ENCODE measurements at regions not wholly inside any gene's neighbourhood (a gene's known extent, or its start where the extent isn't known, plus 50 kb on each side); places are given as distances from the start of the nearest gene placed in this dataset.

DNA sequence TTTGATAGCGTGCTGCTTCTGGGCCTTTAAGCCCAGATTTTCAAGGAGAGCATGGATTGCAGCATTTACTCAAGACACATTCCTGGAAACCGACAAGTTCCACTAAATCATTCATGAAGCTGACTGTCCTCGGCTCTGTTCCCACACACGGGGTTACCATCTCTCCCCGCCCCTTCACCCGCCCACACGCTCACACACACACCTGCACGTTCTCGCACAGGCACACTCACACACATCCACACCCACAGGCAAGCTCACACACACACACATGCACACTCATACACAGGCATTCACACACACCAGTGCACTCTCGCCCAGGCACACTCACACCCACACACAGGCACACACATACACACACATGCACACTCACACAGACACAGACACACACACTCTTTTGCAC lies 150.0 kb upstream of the AGAP1 start:
- 96% methylated on average over 10 of the region's 10 CpGs; no CpG with 5 or more reads in 1 of the 2 experiments for WGBS, 2 experiments (ENCODE audit: extremely low coverage in 1 of 2, insufficient coverage in 1 of 2, insufficient read length in 1 of 2, insufficient replicate concordance in 2 of 2, low coverage in 1 of 2, low lambda C conversion rate in 2 of 2, missing lambda C conversion rate in 1 of 2)
- H3K27ac ChIP-seq (ENCODE audit: low read depth, low read length), result no peak overlapping the region
- peak overlapping the region; percentile 71; the same call in 1 of the 2 replicates for H2BK5ac ChIP-seq (ENCODE audit: low read depth, low read length)
- no peak overlapping the region for H3K4me3 ChIP-seq (ENCODE audit: extremely low read depth in 1 of 4, insufficient read depth in 2 of 4, low read depth in 3 of 4, low read length in 4 of 4)
- 0 out of 2 replicates have a peak overlapping the region, but pooled peaks have one; percentile 77 for H2BK20ac ChIP-seq (ENCODE audit: low read length)
- no peak overlapping the region for H2BK15ac ChIP-seq (ENCODE audit: low read length)
- no peak overlapping the region for H3K14ac ChIP-seq (ENCODE audit: insufficient read length)
- no peak overlapping the region for H3K23ac ChIP-seq (ENCODE audit: insufficient read length)
- H4K20me1 ChIP-seq (replicated peaks in 1 of 2; ENCODE audit: control insufficient read depth in 1 of 2, insufficient read depth in 2 of 2, low read length in 2 of 2), result peaks cover 0 to 18% of the 10 kb centered on the region in 2 experiments
- H4K5ac ChIP-seq (ENCODE audit: insufficient read length, low read depth, low read length), result no peak overlapping the region
- peak overlapping the region; percentile 17 for H4K91ac ChIP-seq (replicated peaks; ENCODE audit: insufficient read length, low read length)
- no peak overlapping the region for H3K56ac ChIP-seq (replicated peaks; ENCODE audit: insufficient read length, low read depth, low read length)
- H3K4me1 ChIP-seq (replicated peaks in 1 of 4; ENCODE audit: control insufficient read depth in 3 of 4, insufficient read depth in 4 of 4, low read length in 3 of 4), result no peaks in the 10 kb centered on the region; a peak in 1 of 7 replicates
- H2AK5ac ChIP-seq (ENCODE audit: low read depth, low read length), result peak overlapping the region; percentile 98
- POLR2A ChIA-PET (ENCODE audit: partially characterized antibody), result no interaction called here
- H3K4ac ChIP-seq (replicated peaks; ENCODE audit: insufficient read length, low read depth, low read length), result peak overlapping the region; percentile 22
- H2AFZ ChIP-seq (ENCODE audit: low read length), result no peak overlapping the region
- H3K9ac ChIP-seq (replicated peaks in 1 of 4; ENCODE audit: extremely low read depth in 1 of 4, low read depth in 3 of 4, low read length in 3 of 4), result no peak overlapping the region
- no peaks in the 10 kb centered on the region for H3K27me3 ChIP-seq (replicated peaks in 1 of 4; ENCODE audit: control insufficient read depth in 3 of 4, extremely low read depth in 1 of 4, insufficient read depth in 3 of 4, low read length in 3 of 4)
- H3K36me3 ChIP-seq (ENCODE audit: control insufficient read depth in 2 of 4, insufficient read depth in 4 of 4, low read length in 3 of 4), result no peaks in the 10 kb centered on the region
- 0 out of 2 replicates have a peak, but pooled peaks cover 2% of the 10 kb centered on the region for H3K79me1 ChIP-seq (ENCODE audit: low read depth, low read length)
- FAIRE-seq (no peak), DNase-seq (ENCODE audit: low read depth in 1 of 2, low spot score in 2 of 2) (no peak)
- peak overlapping the region; percentile 4; the same call in 1 of the 2 replicates for H4K8ac ChIP-seq (ENCODE audit: extremely low read depth, insufficient read depth, low read length)
- no peak overlapping the region for H2BK120ac ChIP-seq (replicated peaks; ENCODE audit: low read depth, low read length)
- no peak overlapping the region for H3K4me2 ChIP-seq (ENCODE audit: insufficient read depth in 1 of 2, low read depth in 2 of 2, low read length in 2 of 2)
- H3K18ac ChIP-seq (ENCODE audit: extremely low read depth, low read length), result no peak overlapping the region
- H3K79me2 ChIP-seq (ENCODE audit: control insufficient read depth in 1 of 2, insufficient read depth in 2 of 2, low read length in 2 of 2), result peaks cover 0 to 3% of the 10 kb centered on the region in 2 experiments; a peak in 1 of 4 replicates
- 0 out of 4 replicates have a peak, but pooled peaks cover 0 to 3% of the 10 kb centered on the region in 2 experiments for H3K9me3 ChIP-seq (ENCODE audit: insufficient read depth in 2 of 2, low read depth in 1 of 2, low read length in 1 of 2)
- H2BK12ac ChIP-seq (ENCODE audit: low read depth, low read length), result peak overlapping the region; percentile 94; the same call in 1 of the 2 replicates
- CTCF ChIA-PET (ENCODE audit: partially characterized antibody), result no interaction called here
- H3K23me2 ChIP-seq (ENCODE audit: low read depth, low read length), result peaks cover 17% of the 10 kb centered on the region
- no peak for TF ChIP-seq POLR2A (IDR thresholded peaks at IDR 0.05; ENCODE audit: control extremely low read depth in 1 of 2, low read depth in 2 of 2, low read length in 2 of 2)
- no peak for TF ChIP-seq NRF1 (IDR thresholded peaks at IDR 0.05; ENCODE audit: low read depth, low read length)
- no peak for TF ChIP-seq USF2 (IDR thresholded peaks at IDR 0.05; ENCODE audit: low read length)
- TF ChIP-seq, protein P1, sequence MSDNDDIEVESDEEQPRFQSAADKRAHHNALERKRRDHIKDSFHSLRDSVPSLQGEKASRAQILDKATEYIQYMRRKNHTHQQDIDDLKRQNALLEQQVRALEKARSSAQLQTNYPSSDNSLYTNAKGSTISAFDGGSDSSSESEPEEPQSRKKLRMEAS (IDR thresholded peaks at IDR 0.05), result no peak
- TF ChIP-seq BACH1 (IDR thresholded peaks at IDR 0.05; ENCODE audit: low read length), result no peak
- no peak for TF ChIP-seq SP2 (IDR thresholded peaks at IDR 0.05; ENCODE audit: low read length)
- no peak for TF ChIP-seq SP4 (IDR thresholded peaks at IDR 0.05; ENCODE audit: low read length)
- TF ChIP-seq MAFK (IDR thresholded peaks at IDR 0.05; ENCODE audit: low read depth, low read length), result no peak
- TF ChIP-seq JUN (IDR thresholded peaks at IDR 0.05; ENCODE audit: low read depth, low read length), result no peak
- no peak for TF ChIP-seq RBBP5 (IDR thresholded peaks at IDR 0.05; ENCODE audit: borderline replicate concordance, low read depth, low read length)
- TF ChIP-seq CTCF (IDR thresholded peaks at IDR 0.05; ENCODE audit: control extremely low read depth in 1 of 3, insufficient read depth in 1 of 3, low read depth in 1 of 3, low read length in 3 of 3), result no peak
